CD14-positive monocyte (primary cell): ENCODE measurements at regions not wholly inside any gene's neighbourhood (a gene's known extent, or its start where the extent isn't known, plus 50 kb on each side); places are given as distances from the start of the nearest gene placed in this dataset.
A peak's percentile ranks its signal among the peaks of the same experiment; 100 is the strongest.

Source experiments
- DNase-seq, 3 donors: peaks; one replicate each; pipeline ENCODE4 v3.0.0-alpha.2; 2011 to 2022
- H2AFZ ChIP-seq: 2 replicates; pipeline ENCODE4 v1.6.0; 2012; ENCODE audit warnings: mild to moderate bottlenecking, low read depth, low read length, inconsistent platforms; ENCODE audit not compliant: insufficient read depth, poor library complexity, severe bottlenecking
- H3K27ac ChIP-seq, 2 donors: 1 replicate in 1 of 2; 2 replicates in 1 of 2; pipeline ENCODE4 v1.5.1; 2012 to 2013; ENCODE audit warnings: low read length in 2 of 2, control low read depth in 1 of 2, inconsistent platforms in 1 of 2, low read depth in 1 of 2, mild to moderate bottlenecking in 1 of 2
- H3K27me3 ChIP-seq, 2 donors: one replicate each; pipeline versions ENCODE4 v1.6.0 to v1.6.1; 2011 to 2013; ENCODE audit warnings: low read length in 2 of 2; ENCODE audit not compliant: control insufficient read depth in 2 of 2, insufficient read depth in 2 of 2
- H3K36me3 ChIP-seq, 2 donors: replicated peaks in 1 of 2; 1 replicate in 1 of 2; 2 replicates in 1 of 2; pipeline versions ENCODE4 v1.5.1 to v1.6.1; 2012 to 2013; ENCODE audit warnings: low read length in 2 of 2, control low read depth in 1 of 2, inconsistent platforms in 1 of 2, mild to moderate bottlenecking in 1 of 2; ENCODE audit not compliant: insufficient read depth in 2 of 2, control insufficient read depth in 1 of 2
- H3K4me1 ChIP-seq, 2 donors: 1 replicate in 1 of 2; 2 replicates in 1 of 2; pipeline versions ENCODE4 v1.5.1 to v1.6.1; 2012 to 2013; ENCODE audit warnings: low read length in 2 of 2, control low read depth in 1 of 2, inconsistent platforms in 1 of 2, mild to moderate bottlenecking in 1 of 2, moderate library complexity in 1 of 2; ENCODE audit not compliant: insufficient read depth in 2 of 2, control insufficient read depth in 1 of 2
- H3K4me2 ChIP-seq: replicated peaks from 2 replicates; pipeline ENCODE3; 2012; ENCODE audit warnings: low read length, moderate library complexity, mild to moderate bottlenecking; ENCODE audit not compliant: poor library complexity, severe bottlenecking; ENCODE audit errors: extremely low read depth
- H3K4me3 ChIP-seq, 3 experiments: fragments of 200-600 bp in 1 of 3; sonication (generic) in 1 of 3; replicated peaks in 1 of 3; 1 replicate in 2 of 3; 2 replicates in 1 of 3; pipeline ENCODE4 v1.5.1; 2011 to 2013; ENCODE audit warnings: low read length in 3 of 3, mild to moderate bottlenecking in 3 of 3, control low read depth in 2 of 3, low read depth in 2 of 3, inconsistent platforms in 1 of 3, moderate library complexity in 1 of 3
- H3K79me2 ChIP-seq: 2 replicates; pipeline ENCODE4 v1.6.0; 2012; ENCODE audit warnings: mild to moderate bottlenecking, control low read depth, inconsistent platforms, low read length, moderate library complexity; ENCODE audit not compliant: insufficient read depth
- H3K9ac ChIP-seq: 2 replicates; pipeline ENCODE4 v1.6.0; 2017; ENCODE audit warnings: low read length, mild to moderate bottlenecking; ENCODE audit not compliant: insufficient read depth, poor library complexity, severe bottlenecking
- H3K9me3 ChIP-seq, 2 donors: replicated peaks in 1 of 2; 1 replicate in 1 of 2; 2 replicates in 1 of 2; pipeline versions ENCODE4 v1.5.1 to v1.6.1; 2012 to 2013; ENCODE audit warnings: low read length in 2 of 2, control low read depth in 1 of 2; ENCODE audit not compliant: control insufficient read depth in 1 of 2, insufficient read depth in 1 of 2
- H4K20me1 ChIP-seq: 2 replicates; pipeline ENCODE4 v1.6.0; 2012; ENCODE audit warnings: mild to moderate bottlenecking, low read length, control low read depth, moderate library complexity; ENCODE audit not compliant: insufficient read depth
- H3K27ac Mint-ChIP-seq, 7 donors: one replicate each; pipeline ENCODE4 v1.8.0; 2020; ENCODE audit warnings: mild to moderate bottlenecking in 7 of 7, mixed read lengths in 7 of 7, moderate library complexity in 6 of 7, inconsistent platforms in 2 of 7
- H3K27me3 Mint-ChIP-seq, 3 donors: one replicate each; pipeline ENCODE4 v1.8.0; 2021 to 2022; ENCODE audit warnings: low read depth in 3 of 3, mild to moderate bottlenecking in 3 of 3, mixed read lengths in 3 of 3, moderate library complexity in 3 of 3, inconsistent platforms in 1 of 3
- H3K36me3 Mint-ChIP-seq, 2 donors: one replicate each; pipeline ENCODE4 v1.8.0; 2020; ENCODE audit warnings: mixed read lengths in 2 of 2, inconsistent platforms in 1 of 2, mild to moderate bottlenecking in 1 of 2
- H3K4me1 Mint-ChIP-seq: one replicate; pipeline ENCODE4 v1.8.0; 2020; ENCODE audit warnings: mild to moderate bottlenecking, mixed read lengths
- H3K4me3 Mint-ChIP-seq, 2 donors: one replicate each; pipeline ENCODE4 v1.8.0; 2020; ENCODE audit warnings: mild to moderate bottlenecking in 2 of 2, mixed read lengths in 2 of 2, moderate library complexity in 1 of 2
- H3K9me3 Mint-ChIP-seq, 7 donors: one replicate each; pipeline ENCODE4 v1.8.0; 2020 to 2022; ENCODE audit warnings: mixed read lengths in 7 of 7, mild to moderate bottlenecking in 6 of 7, moderate library complexity in 6 of 7, inconsistent platforms in 2 of 7
- WGBS: methylation state at CpG from one replicate; pipeline ENCODE4 v1.1.5; 2013; ENCODE audit warnings: missing lambda C conversion rate; ENCODE audit not compliant: insufficient coverage; 5-methylcytosine and 5-hydroxymethylcytosine counted together
- intact Hi-C, 2 donors: fragments of 100-400 bp; cut with micrococcal nuclease; formaldehyde crosslinking; loops; one replicate each; pipeline versions ENCODE4 v1.15.0 to v1.15.1; 2023
- TF ChIP-seq, protein P1 (sequence below): fragments of 200-600 bp; IDR thresholded peaks from one replicate; pipeline ENCODE4 v1.8.0; 2022; ENCODE audit warnings: antibody characterized with exemption, mild to moderate bottlenecking

DNA sequence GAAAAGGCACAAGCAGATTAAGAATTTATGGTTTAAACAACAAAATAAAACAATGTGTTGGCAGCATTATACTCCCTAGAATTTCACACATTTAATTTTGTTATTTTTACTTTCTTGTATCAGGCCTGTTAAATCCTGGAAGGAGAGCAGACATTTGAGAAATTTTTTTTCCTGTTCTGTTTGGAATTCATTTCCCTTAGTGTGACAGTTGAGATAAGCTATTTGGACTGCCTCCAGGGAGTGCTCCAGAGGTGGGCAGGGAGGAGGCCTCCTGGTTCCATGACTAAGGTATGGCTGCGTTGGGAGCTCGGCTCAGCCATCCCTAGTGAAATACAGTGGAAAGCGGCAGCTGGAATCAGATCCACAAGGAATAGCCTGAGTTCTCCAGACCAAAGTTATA, 185.7 kb downstream of the KCNRG start:
- H3K9ac ChIP-seq = no peak overlapping the region
- DNase-seq = no peak
- 89% methylated on average over 3 of the region's 3 CpGs for WGBS
- Mint-ChIP-seq H3K4me1 (peaks cover 55% of the 10 kb centered on the region), H3K9me3 (peaks cover 0 to 8% (median 0%) of the 10 kb centered on the region in 7 donors), H3K27ac (no peak overlapping the region), H3K4me3 (no peak overlapping the region), H3K36me3 (peaks cover 5 to 12% of the 10 kb centered on the region in 2 donors), H3K27me3 (peaks cover 0 to 3% (median 0%) of the 10 kb centered on the region in 3 donors)
- H3K4me1 ChIP-seq = peaks cover 37 to 42% of the 10 kb centered on the region in 2 donors
- H3K79me2 ChIP-seq = no peaks in the 10 kb centered on the region
- no peak overlapping the region for H3K4me3 ChIP-seq
- TF ChIP-seq, protein P1, sequence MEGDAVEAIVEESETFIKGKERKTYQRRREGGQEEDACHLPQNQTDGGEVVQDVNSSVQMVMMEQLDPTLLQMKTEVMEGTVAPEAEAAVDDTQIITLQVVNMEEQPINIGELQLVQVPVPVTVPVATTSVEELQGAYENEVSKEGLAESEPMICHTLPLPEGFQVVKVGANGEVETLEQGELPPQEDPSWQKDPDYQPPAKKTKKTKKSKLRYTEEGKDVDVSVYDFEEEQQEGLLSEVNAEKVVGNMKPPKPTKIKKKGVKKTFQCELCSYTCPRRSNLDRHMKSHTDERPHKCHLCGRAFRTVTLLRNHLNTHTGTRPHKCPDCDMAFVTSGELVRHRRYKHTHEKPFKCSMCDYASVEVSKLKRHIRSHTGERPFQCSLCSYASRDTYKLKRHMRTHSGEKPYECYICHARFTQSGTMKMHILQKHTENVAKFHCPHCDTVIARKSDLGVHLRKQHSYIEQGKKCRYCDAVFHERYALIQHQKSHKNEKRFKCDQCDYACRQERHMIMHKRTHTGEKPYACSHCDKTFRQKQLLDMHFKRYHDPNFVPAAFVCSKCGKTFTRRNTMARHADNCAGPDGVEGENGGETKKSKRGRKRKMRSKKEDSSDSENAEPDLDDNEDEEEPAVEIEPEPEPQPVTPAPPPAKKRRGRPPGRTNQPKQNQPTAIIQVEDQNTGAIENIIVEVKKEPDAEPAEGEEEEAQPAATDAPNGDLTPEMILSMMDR = no peak
- no peaks in the 10 kb centered on the region for H4K20me1 ChIP-seq
- no peak overlapping the region for H3K4me2 ChIP-seq
- H3K36me3 ChIP-seq = no peaks in the 10 kb centered on the region
- H3K27ac ChIP-seq = no peak overlapping the region
- H2AFZ ChIP-seq = no peak overlapping the region
- H3K9me3 ChIP-seq = no peaks in the 10 kb centered on the region
- intact Hi-C loops = loop anchor here in 1 of 2 donors (10.0 kb wide), 1 partner anchor 206 kb away; the partner anchor contains the start of gene TRIM13
- H3K27me3 ChIP-seq = no peaks in the 10 kb centered on the region

DNA sequence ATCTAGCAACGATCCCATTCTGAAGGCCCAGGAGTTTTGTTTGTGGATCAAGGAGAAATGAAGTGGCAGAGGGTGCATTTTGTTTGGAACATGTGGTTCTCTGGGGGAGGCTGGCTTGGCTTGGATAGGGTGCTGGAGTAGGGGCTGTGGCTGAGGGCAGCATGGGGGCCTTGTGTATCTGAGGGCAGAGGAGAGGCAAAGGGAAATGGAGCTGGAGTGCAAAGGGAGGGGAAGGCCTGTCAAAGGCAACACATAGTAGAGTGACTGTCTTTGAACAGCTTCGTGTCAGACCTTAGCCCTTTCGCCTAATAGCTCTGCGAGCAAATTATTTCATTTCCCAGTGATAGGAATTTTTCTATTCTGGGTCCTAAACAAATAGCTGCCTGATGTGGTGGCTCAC, 187.2 kb downstream of the KCNRG start:
- intact Hi-C loops = loop anchor here in 1 of 2 donors (10.0 kb wide), 1 partner anchor 208 kb away; the partner anchor contains the start of gene TRIM13
- H3K4me1 ChIP-seq = peaks cover 23 to 28% of the 10 kb centered on the region in 2 donors
- H3K79me2 ChIP-seq = no peaks in the 10 kb centered on the region
- peaks cover 7% of the 10 kb centered on the region in 2 donors for H3K36me3 Mint-ChIP-seq
- H3K27me3 ChIP-seq = no peaks in the 10 kb centered on the region
- peak overlapping the region; percentile 11 for H2AFZ ChIP-seq
- DNase-seq = no peak
- no peak overlapping the region for H3K4me3 Mint-ChIP-seq
- H3K9me3 Mint-ChIP-seq = peaks cover 0 to 4% (median 0%) of the 10 kb centered on the region in 7 donors
- H3K9ac ChIP-seq = no peak overlapping the region
- no peaks in the 10 kb centered on the region for H4K20me1 ChIP-seq
- no peak overlapping the region for H3K4me2 ChIP-seq
- WGBS = 100% methylated on average over 1 of the region's 4 CpGs
- TF ChIP-seq, protein P1 = no peak
- H3K36me3 ChIP-seq = no peaks in the 10 kb centered on the region
- no peaks in the 10 kb centered on the region for H3K9me3 ChIP-seq
- peaks cover 0 to 3% (median 0%) of the 10 kb centered on the region in 3 donors for H3K27me3 Mint-ChIP-seq
- H3K27ac ChIP-seq = no peak overlapping the region
- peaks cover 40% of the 10 kb centered on the region for H3K4me1 Mint-ChIP-seq
- H3K4me3 ChIP-seq = no peak overlapping the region
- H3K27ac Mint-ChIP-seq = peak overlapping the region in 3 of 7 donors; percentile 7 to 58 (median 43)
